Upper lobe of left lung (tissue), 6 donors: ENCODE measurements at regions not wholly inside any gene's neighbourhood (a gene's known extent, or its start where the extent isn't known, plus 50 kb on each side); places are given as distances from the start of the nearest gene placed in this dataset.

Experiments used
- ATAC-seq, 2 donors: fragments of 200-7000 bp; cut with Tn5 transposase; one replicate each; pipeline ENCODE4 v1.9.1; 2022; ENCODE audit warnings: mild to moderate bottlenecking in 2 of 2, moderate library complexity in 2 of 2; ENCODE audit not compliant: low FRiP score in 2 of 2
- DNase-seq, 2 donors: peaks; one replicate each; pipeline ENCODE4 v3.0.0-alpha.2; 2019 to 2020
- H3K27ac ChIP-seq, 4 donors: fragments of 200-600 bp; sonication (generic); one replicate each; pipeline ENCODE4 v1.5.1; 2016 to 2019
- H3K27me3 ChIP-seq, 4 donors: fragments of 200-600 bp; sonication (generic); one replicate each; pipeline ENCODE4 v1.5.1; 2017 to 2019
- H3K36me3 ChIP-seq, 4 donors: fragments of 200-600 bp; sonication (generic); one replicate each; pipeline ENCODE4 v1.5.1; 2016 to 2019
- H3K4me1 ChIP-seq, 4 donors: fragments of 200-600 bp; sonication (generic); one replicate each; pipeline ENCODE4 v1.5.1; 2018 to 2019
- H3K4me3 ChIP-seq, 4 donors: fragments of 200-600 bp; sonication (generic); one replicate each; pipeline ENCODE4 v1.5.1; 2017 to 2019; ENCODE audit warnings: mild to moderate bottlenecking in 2 of 4, moderate library complexity in 1 of 4
- H3K9me3 ChIP-seq, 4 donors: fragments of 200-600 bp; sonication (generic); one replicate each; pipeline ENCODE4 v1.5.1; 2018 to 2019
- EP300 ChIP-seq, 4 donors: sonication (generic); formaldehyde crosslinking; IDR thresholded peaks; one replicate each; pipeline ENCODE4 v1.5.1; 2017; ENCODE audit warnings: antibody characterized with exemption in 4 of 4, control low read depth in 2 of 4
- POLR2A ChIP-seq, 4 donors: fragments of 450-650 bp; IDR thresholded peaks; one replicate each; pipeline ENCODE4 v1.5.1; 2016 to 2017; ENCODE audit warnings: antibody characterized with exemption in 4 of 4, mild to moderate bottlenecking in 2 of 4
- POLR2AphosphoS5 ChIP-seq, 2 donors: sonication (generic); formaldehyde crosslinking; IDR thresholded peaks; one replicate each; pipeline ENCODE4 v1.5.1; 2017; ENCODE audit warnings: antibody characterized with exemption in 2 of 2
- WGBS, 2 donors: methylation state at CpG; one replicate each; pipeline ENCODE4 v1.1.5; 2017 to 2018; 5-methylcytosine and 5-hydroxymethylcytosine counted together
- TF ChIP-seq, protein P1 (sequence below), 6 experiments: fragments of 450-650 bp in 4 of 6; fragments of 200-600 bp in 2 of 6; sonication (generic) in 2 of 6; IDR thresholded peaks; one replicate each; pipeline ENCODE4 v1.5.1; 2016 to 2019; ENCODE audit warnings: antibody characterized with exemption in 6 of 6
- donor health status: DM: no; HTN: no; CAD: no; lungs with moderate emphysema.
- donor health status: DM: no; HTN: yes; CAD: no; lungs with severe emphysema.

DNA sequence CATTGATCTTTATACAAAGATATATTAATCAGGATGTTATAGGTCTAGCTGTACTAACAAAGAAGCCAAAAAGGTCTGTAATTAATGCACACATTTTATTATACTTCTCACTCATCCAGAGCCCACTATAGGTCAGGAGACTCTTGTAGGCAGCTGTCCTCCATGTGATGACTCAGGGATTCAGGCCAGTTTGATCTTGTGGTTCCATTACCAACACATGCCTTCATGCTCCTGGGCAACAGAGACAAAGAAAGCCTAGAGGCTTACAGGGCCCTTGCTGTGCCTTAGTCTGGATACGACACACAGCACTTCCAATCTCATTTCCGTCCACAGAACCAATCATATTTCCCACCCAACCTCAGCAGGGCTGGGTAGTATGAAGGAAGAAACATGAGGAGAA is 150.3 kb upstream of the NCAM1 start:
- ATAC-seq: no peak

DNA sequence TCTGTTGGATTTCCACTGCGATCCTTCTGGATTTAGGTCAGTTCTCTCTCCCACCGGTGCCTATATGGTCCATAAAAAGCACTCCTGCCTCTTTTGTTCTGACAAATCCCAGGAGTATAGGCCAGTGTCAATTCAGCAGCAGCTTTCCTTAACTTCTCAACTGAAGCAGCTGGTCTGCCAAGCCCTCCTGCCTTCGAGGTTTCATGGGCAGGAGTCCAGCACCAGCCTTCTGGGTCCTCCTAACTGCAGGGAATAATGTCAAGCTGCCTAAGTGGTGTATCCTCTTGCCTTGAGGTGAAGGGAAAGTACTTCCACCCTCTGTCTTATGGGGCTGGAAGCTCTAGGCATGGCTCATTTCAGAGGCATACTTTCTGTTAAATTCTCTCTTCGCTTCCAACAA is 149.4 kb upstream of the NCAM1 start:
- no peak overlapping the region for H3K4me3 ChIP-seq
- H3K9me3 ChIP-seq: no peaks in the 10 kb centered on the region
- DNase-seq (no peak), ATAC-seq (no peak)
- H3K36me3 ChIP-seq: no peaks in the 10 kb centered on the region
- H3K27ac ChIP-seq: no peak overlapping the region
- 78 to 81% methylated on average over 4 of the region's 4 CpGs for WGBS, 2 donors
- no peaks in the 10 kb centered on the region for H3K27me3 ChIP-seq
- no peaks in the 10 kb centered on the region for H3K4me1 ChIP-seq
- TF ChIP-seq EP300 (IDR thresholded peaks at IDR 0.05): no peak
- no peak for TF ChIP-seq POLR2AphosphoS5 (IDR thresholded peaks at IDR 0.05)
- TF ChIP-seq POLR2A (IDR thresholded peaks at IDR 0.05): no peak
- TF ChIP-seq, protein P1, sequence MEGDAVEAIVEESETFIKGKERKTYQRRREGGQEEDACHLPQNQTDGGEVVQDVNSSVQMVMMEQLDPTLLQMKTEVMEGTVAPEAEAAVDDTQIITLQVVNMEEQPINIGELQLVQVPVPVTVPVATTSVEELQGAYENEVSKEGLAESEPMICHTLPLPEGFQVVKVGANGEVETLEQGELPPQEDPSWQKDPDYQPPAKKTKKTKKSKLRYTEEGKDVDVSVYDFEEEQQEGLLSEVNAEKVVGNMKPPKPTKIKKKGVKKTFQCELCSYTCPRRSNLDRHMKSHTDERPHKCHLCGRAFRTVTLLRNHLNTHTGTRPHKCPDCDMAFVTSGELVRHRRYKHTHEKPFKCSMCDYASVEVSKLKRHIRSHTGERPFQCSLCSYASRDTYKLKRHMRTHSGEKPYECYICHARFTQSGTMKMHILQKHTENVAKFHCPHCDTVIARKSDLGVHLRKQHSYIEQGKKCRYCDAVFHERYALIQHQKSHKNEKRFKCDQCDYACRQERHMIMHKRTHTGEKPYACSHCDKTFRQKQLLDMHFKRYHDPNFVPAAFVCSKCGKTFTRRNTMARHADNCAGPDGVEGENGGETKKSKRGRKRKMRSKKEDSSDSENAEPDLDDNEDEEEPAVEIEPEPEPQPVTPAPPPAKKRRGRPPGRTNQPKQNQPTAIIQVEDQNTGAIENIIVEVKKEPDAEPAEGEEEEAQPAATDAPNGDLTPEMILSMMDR (IDR thresholded peaks at IDR 0.05): no peak

More for the DNA sequence above, 150.3 kb upstream of the NCAM1 start:
- no peak for DNase-seq
- TF ChIP-seq POLR2A (IDR thresholded peaks at IDR 0.05) (no peak), EP300 (IDR thresholded peaks at IDR 0.05) (no peak), POLR2AphosphoS5 (IDR thresholded peaks at IDR 0.05) (no peak)
- TF ChIP-seq, protein P1 (IDR thresholded peaks at IDR 0.05): no peak
- H3K9me3 ChIP-seq: no peaks in the 10 kb centered on the region
- H3K36me3 ChIP-seq: no peaks in the 10 kb centered on the region
- no peak overlapping the region for H3K4me3 ChIP-seq
- H3K27ac ChIP-seq: no peak overlapping the region
- no peaks in the 10 kb centered on the region for H3K4me1 ChIP-seq
- WGBS, 2 donors: 44 to 89% methylated on average over 1 to 2 of the region's 2 CpGs
- no peaks in the 10 kb centered on the region for H3K27me3 ChIP-seq

- WGBS, 2 donors: 48 to 67% methylated on average over 2 of the region's 2 CpGs
- no peak overlapping the region for H3K27ac ChIP-seq
- DNase-seq: no peak
- H3K36me3 ChIP-seq: no peaks in the 10 kb centered on the region
- no peak for ATAC-seq
- no peaks in the 10 kb centered on the region for H3K9me3 ChIP-seq
- H3K27me3 ChIP-seq: no peaks in the 10 kb centered on the region
- no peak for TF ChIP-seq POLR2AphosphoS5 (IDR thresholded peaks at IDR 0.05)
- TF ChIP-seq POLR2A (IDR thresholded peaks at IDR 0.05): no peak
- TF ChIP-seq, protein P1 (IDR thresholded peaks at IDR 0.05): no peak
- no peak for TF ChIP-seq EP300 (IDR thresholded peaks at IDR 0.05)
- no peak overlapping the region for H3K4me3 ChIP-seq
- H3K4me1 ChIP-seq: no peaks in the 10 kb centered on the region
These were observed 148.5 kb upstream of the NCAM1 start for GRCh38 chr11:112812729-112813128.

DNA sequence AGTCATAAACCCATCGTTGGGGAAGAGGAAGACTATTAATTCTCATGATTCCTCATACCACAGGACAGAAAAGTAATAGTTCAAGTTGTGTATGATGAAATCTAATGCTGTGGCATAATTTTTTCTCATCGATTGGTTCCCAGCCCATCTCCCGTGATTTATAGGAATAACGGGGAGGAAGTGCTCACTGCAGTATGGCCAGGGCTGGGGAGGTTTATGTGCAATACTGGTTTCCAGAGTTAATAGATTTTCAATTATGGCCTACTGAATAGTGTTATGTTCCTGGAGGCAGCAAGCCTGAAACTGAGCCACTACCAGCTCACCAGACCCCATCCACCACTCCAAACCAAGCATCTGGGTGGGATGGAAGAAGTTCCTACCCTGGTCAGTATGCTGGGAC is 147.1 kb upstream of the NCAM1 start:
- Histone ChIP-seq H3K27me3 (no peaks in the 10 kb centered on the region), H3K36me3 (no peaks in the 10 kb centered on the region), H3K27ac (no peak overlapping the region), H3K4me3 (no peak overlapping the region), H3K9me3 (no peaks in the 10 kb centered on the region), H3K4me1 (no peaks in the 10 kb centered on the region)
- DNase-seq: no peak
- 80 to 84% methylated on average over 4 of the region's 4 CpGs for WGBS, 2 donors
- no peak for TF ChIP-seq POLR2A (IDR thresholded peaks at IDR 0.05)
- no peak for TF ChIP-seq EP300 (IDR thresholded peaks at IDR 0.05)
- TF ChIP-seq, protein P1 (IDR thresholded peaks at IDR 0.05): no peak
- TF ChIP-seq POLR2AphosphoS5 (IDR thresholded peaks at IDR 0.05): no peak
- ATAC-seq: no peak

- DNase-seq: no peak
- TF ChIP-seq EP300 (IDR thresholded peaks at IDR 0.05) (no peak), POLR2A (IDR thresholded peaks at IDR 0.05) (no peak), POLR2AphosphoS5 (IDR thresholded peaks at IDR 0.05) (no peak)
- TF ChIP-seq, protein P1 (IDR thresholded peaks at IDR 0.05): no peak
- Histone ChIP-seq H3K36me3 (no peaks in the 10 kb centered on the region), H3K9me3 (no peaks in the 10 kb centered on the region), H3K27me3 (no peaks in the 10 kb centered on the region), H3K4me1 (no peaks in the 10 kb centered on the region), H3K4me3 (no peak overlapping the region), H3K27ac (no peak overlapping the region)
- ATAC-seq: no peak
- WGBS, 2 donors: 96% methylated on average over 3 of the region's 3 CpGs; no CpG with 5 or more reads in 1 of the 2 donors
These were observed 143.8 kb upstream of the NCAM1 start for GRCh38 chr11:112817376-112817775.
